ENCODE measurements at regions not wholly inside any gene's neighbourhood (a gene's known extent, or its start where the extent isn't known, plus 50 kb on each side); places are given as distances from the start of the nearest gene placed in this dataset.

- Histone ChIP-seq H3K27me3 (ENCODE audit: control insufficient read depth in 2 of 2, insufficient read depth in 2 of 2, low read length in 2 of 2) (no peaks in the 10 kb centered on the region), H3K36me3 (ENCODE audit: control insufficient read depth, insufficient read depth, low read length) (no peaks in the 10 kb centered on the region), H3K9ac (ENCODE audit: insufficient read depth in 1 of 2, low read depth in 2 of 2, low read length in 2 of 2) (no peak overlapping the region), H3K9me3 (replicated peaks; ENCODE audit: control insufficient read depth, insufficient read depth, low read depth, low read length) (no peaks in the 10 kb centered on the region), H3K27ac (ENCODE audit: extremely low read depth, low read depth, low read length) (no peak overlapping the region), H3K79me2 (ENCODE audit: control insufficient read depth, insufficient read depth, low read length) (no peaks in the 10 kb centered on the region), H4K20me1 (replicated peaks; ENCODE audit: control insufficient read depth, insufficient read depth, low read length) (no peaks in the 10 kb centered on the region), H2AFZ (ENCODE audit: low read depth, low read length) (no peak overlapping the region), H3K9me1 (ENCODE audit: control insufficient read depth, insufficient read depth, low read length) (no peaks in the 10 kb centered on the region), H3K4me3 (no peak overlapping the region), H3K4me1 (replicated peaks in 1 of 2; ENCODE audit: control insufficient read depth in 2 of 2, insufficient read depth in 2 of 2, low read length in 2 of 2) (no peaks in the 10 kb centered on the region), H3K4me2 (ENCODE audit: insufficient read depth, low read length) (no peak overlapping the region)
- CTCF ChIA-PET (ENCODE audit: low intra/inter-chr PET ratio) = no interaction called here
- 0% methylated on average over 2 of the region's 2 CpGs for WGBS (ENCODE audit: insufficient coverage, low coverage, missing lambda C conversion rate)
- TF ChIP-seq STAT6 (CRISPR knock-in tag; IDR thresholded peaks at IDR 0.05) (no peak), ZNF395 (CRISPR knock-in tag; IDR thresholded peaks at IDR 0.05) (no peak), ZNF318 (IDR thresholded peaks at IDR 0.05; ENCODE audit: borderline replicate concordance in 1 of 2, low read depth in 1 of 2) (no peak), GTF2E2 (tag; IDR thresholded peaks at IDR 0.05) (no peak), ATF2 (CRISPR knock-in tag; IDR thresholded peaks at IDR 0.05) (no peak), MECOM (CRISPR knock-in tag; IDR thresholded peaks at IDR 0.05) (no peak), ADNP (tag; IDR thresholded peaks at IDR 0.05) (no peak)
- no TSS peak for BruUV-seq (replicated peaks)
- POLR2A ChIA-PET = interaction anchor here (0.9 kb wide), 1 partner anchor 1195 kb away, joined by 3 read pairs; no protein-coding TSS in a partner anchor
- intact Hi-C loops (cut with micrococcal nuclease) (no loop called here), in situ Hi-C loops (cut with MboI) (no loop called here)
- no peak for DNase-seq (ENCODE audit: extremely low read depth in 1 of 4, low spot score in 3 of 4)
- no peak for ATAC-seq
- FAIRE-seq = no peak
These were observed 127.9 kb upstream of the THSD7B start for GRCh38 chr2:136637402-136637801.
